ENCODE measurements at regions not wholly inside any gene's neighbourhood (a gene's known extent, or its start where the extent isn't known, plus 50 kb on each side); places are given as distances from the start of the nearest gene placed in this dataset.

DNA sequence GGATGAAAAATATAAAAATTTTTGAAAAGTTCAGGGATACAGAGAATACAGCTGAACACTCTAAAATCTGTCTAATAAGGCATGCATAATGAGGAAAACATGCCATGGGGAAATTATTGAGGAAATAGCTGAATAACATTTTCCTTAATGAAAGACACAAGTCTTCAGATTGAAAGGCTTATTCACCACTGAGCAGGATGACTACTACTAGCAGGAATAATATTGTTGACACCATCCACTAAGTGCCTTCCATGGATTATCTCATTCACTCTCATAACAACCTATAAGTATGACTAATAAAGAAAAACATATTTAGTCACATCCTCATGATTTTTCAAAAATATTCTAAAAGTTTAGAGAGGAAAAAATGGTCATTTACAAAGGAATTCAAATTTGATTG lies 96.7 kb upstream of the FER start:
- ChIA-PET POLR2A (interaction anchor here (0.6 kb wide), 1 partner anchor 11 kb away, joined by 3 read pairs; no protein-coding TSS in a partner anchor), CTCF (interaction anchor here (1.0 to 2.2 kb wide), 4 partner anchors 9 to 455 kb away, joined by 3 to 21 read pairs (median 4); no protein-coding TSS in a partner anchor)
- Histone ChIP-seq H3K4me1 (ENCODE audit: control insufficient read depth, extremely low read depth, insufficient read depth, low read length) (peaks cover 38% of the 10 kb centered on the region), H3K9me3 (replicated peaks; ENCODE audit: control insufficient read depth, insufficient read depth, low read length) (no peaks in the 10 kb centered on the region), H3K9me1 (replicated peaks; ENCODE audit: control insufficient read depth, extremely low read depth, insufficient read depth, low read length) (no peaks in the 10 kb centered on the region), H3K4me3 (replicated peaks in 1 of 3; ENCODE audit: insufficient read depth in 1 of 3, low read depth in 1 of 3, low read length in 3 of 3) (no peak overlapping the region), H4K20me1 (replicated peaks; ENCODE audit: control insufficient read depth, extremely low read depth, insufficient read depth, low read length) (no peaks in the 10 kb centered on the region), H3K36me3 (ENCODE audit: control insufficient read depth in 2 of 2, extremely low read depth in 1 of 2, insufficient read depth in 2 of 2, low read length in 2 of 2) (no peaks in the 10 kb centered on the region), H2AFZ (ENCODE audit: low read depth, low read length) (no peak overlapping the region), H3K27ac (ENCODE audit: insufficient read depth, low read depth, low read length) (peak overlapping the region; percentile 84), H3K4me2 (ENCODE audit: insufficient read depth, low read length) (peak overlapping the region; percentile 24), H3K27me3 (ENCODE audit: control insufficient read depth in 2 of 2, insufficient read depth in 2 of 2, low read length in 2 of 2) (no peaks in the 10 kb centered on the region), H3K9ac (replicated peaks; ENCODE audit: extremely low read depth, insufficient read depth, low read length) (peak overlapping the region; percentile 44), H3K79me2 (ENCODE audit: control insufficient read depth, insufficient read depth, low read length) (no peaks in the 10 kb centered on the region)
- FAIRE-seq (peak; percentile 33), DNase-seq (ENCODE audit: low read depth, low spot score) (peak; percentile 88)
- intact Hi-C loops (cut with micrococcal nuclease) (loop anchor here (1.0 to 5.0 kb wide), 6 partner anchors 10 to 759 kb away; no protein-coding TSS in a partner anchor), dilution Hi-C loops (cut with MboI; ENCODE audit: extremely low pct_ligation_motif_present, low sequenced_read_pairs) (no loop called here)
- no TSS peak for BruUV-seq (replicated peaks)
- TF ChIP-seq GATA2 (IDR thresholded peaks at IDR 0.05; ENCODE audit: insufficient read depth, insufficient read length, low read depth, low read length) (peak; percentile 27), POLR2A (IDR thresholded peaks at IDR 0.05; ENCODE audit: low read depth, low read length) (no peak), MYC (IDR thresholded peaks at IDR 0.05; ENCODE audit: low read depth, low read length) (no peak), FOS (IDR thresholded peaks at IDR 0.05; ENCODE audit: borderline replicate concordance, insufficient read depth, low read length) (peak; percentile 94), JUN (IDR thresholded peaks at IDR 0.05; ENCODE audit: borderline replicate concordance, insufficient read depth, insufficient read length, low read depth) (peak; percentile 91), POLR2AphosphoS5 (IDR thresholded peaks at IDR 0.05; ENCODE audit: insufficient read depth, low read depth, low read length) (no peak)
- TF ChIP-seq, protein P1, sequence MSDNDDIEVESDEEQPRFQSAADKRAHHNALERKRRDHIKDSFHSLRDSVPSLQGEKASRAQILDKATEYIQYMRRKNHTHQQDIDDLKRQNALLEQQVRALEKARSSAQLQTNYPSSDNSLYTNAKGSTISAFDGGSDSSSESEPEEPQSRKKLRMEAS (IDR thresholded peaks at IDR 0.05; ENCODE audit: insufficient read depth, insufficient read length): no peak

DNA sequence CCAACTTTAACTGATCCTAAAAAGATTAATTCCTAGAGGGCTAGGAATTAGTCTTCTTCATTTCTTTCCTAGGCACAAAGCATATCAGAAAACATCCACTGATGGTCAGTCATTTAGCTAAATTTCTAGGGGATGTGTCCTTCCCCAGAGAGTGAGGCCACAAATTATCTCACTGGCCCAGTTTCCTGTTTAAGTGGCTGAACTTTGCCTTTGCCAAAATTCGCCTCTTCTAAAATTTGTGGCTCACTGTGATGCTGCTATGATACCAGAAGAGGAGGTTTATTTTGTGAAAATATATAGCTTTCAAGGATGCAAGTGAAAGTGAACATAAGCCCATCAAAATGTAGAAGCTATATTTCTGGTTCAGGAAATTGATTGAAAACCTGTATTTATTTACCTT lies 98.1 kb upstream of the FER start:
- Histone ChIP-seq H3K9ac (replicated peaks; ENCODE audit: extremely low read depth, insufficient read depth, low read length) (no peak overlapping the region), H3K4me3 (replicated peaks in 1 of 3; ENCODE audit: insufficient read depth in 1 of 3, low read depth in 1 of 3, low read length in 3 of 3) (no peak overlapping the region), H3K79me2 (ENCODE audit: control insufficient read depth, insufficient read depth, low read length) (no peaks in the 10 kb centered on the region), H3K27me3 (ENCODE audit: control insufficient read depth in 2 of 2, insufficient read depth in 2 of 2, low read length in 2 of 2) (no peaks in the 10 kb centered on the region), H3K27ac (ENCODE audit: insufficient read depth, low read depth, low read length) (no peak overlapping the region), H2AFZ (ENCODE audit: low read depth, low read length) (no peak overlapping the region), H3K36me3 (ENCODE audit: control insufficient read depth in 2 of 2, extremely low read depth in 1 of 2, insufficient read depth in 2 of 2, low read length in 2 of 2) (no peaks in the 10 kb centered on the region), H3K9me3 (replicated peaks; ENCODE audit: control insufficient read depth, insufficient read depth, low read length) (no peaks in the 10 kb centered on the region), H3K4me2 (ENCODE audit: insufficient read depth, low read length) (no peak overlapping the region), H3K9me1 (replicated peaks; ENCODE audit: control insufficient read depth, extremely low read depth, insufficient read depth, low read length) (no peaks in the 10 kb centered on the region), H4K20me1 (replicated peaks; ENCODE audit: control insufficient read depth, extremely low read depth, insufficient read depth, low read length) (no peaks in the 10 kb centered on the region), H3K4me1 (ENCODE audit: control insufficient read depth, extremely low read depth, insufficient read depth, low read length) (peaks cover 38% of the 10 kb centered on the region)
- TF ChIP-seq, protein P2, sequence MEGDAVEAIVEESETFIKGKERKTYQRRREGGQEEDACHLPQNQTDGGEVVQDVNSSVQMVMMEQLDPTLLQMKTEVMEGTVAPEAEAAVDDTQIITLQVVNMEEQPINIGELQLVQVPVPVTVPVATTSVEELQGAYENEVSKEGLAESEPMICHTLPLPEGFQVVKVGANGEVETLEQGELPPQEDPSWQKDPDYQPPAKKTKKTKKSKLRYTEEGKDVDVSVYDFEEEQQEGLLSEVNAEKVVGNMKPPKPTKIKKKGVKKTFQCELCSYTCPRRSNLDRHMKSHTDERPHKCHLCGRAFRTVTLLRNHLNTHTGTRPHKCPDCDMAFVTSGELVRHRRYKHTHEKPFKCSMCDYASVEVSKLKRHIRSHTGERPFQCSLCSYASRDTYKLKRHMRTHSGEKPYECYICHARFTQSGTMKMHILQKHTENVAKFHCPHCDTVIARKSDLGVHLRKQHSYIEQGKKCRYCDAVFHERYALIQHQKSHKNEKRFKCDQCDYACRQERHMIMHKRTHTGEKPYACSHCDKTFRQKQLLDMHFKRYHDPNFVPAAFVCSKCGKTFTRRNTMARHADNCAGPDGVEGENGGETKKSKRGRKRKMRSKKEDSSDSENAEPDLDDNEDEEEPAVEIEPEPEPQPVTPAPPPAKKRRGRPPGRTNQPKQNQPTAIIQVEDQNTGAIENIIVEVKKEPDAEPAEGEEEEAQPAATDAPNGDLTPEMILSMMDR (IDR thresholded peaks at IDR 0.05; ENCODE audit: extremely low read depth in 1 of 2, insufficient read depth in 1 of 2, low read depth in 1 of 2, low read length in 2 of 2): no peak
- no peak for TF ChIP-seq POLR2AphosphoS5 (IDR thresholded peaks at IDR 0.05; ENCODE audit: insufficient read depth, low read depth, low read length)
- no peak for TF ChIP-seq GATA2 (IDR thresholded peaks at IDR 0.05; ENCODE audit: insufficient read depth, insufficient read length, low read depth, low read length)
- no peak for TF ChIP-seq POLR2A (IDR thresholded peaks at IDR 0.05; ENCODE audit: low read depth, low read length)
- no peak for TF ChIP-seq MYC (IDR thresholded peaks at IDR 0.05; ENCODE audit: low read depth, low read length)
- no peak for TF ChIP-seq EZH2 (IDR thresholded peaks at IDR 0.05; ENCODE audit: borderline replicate concordance, low read depth, low read length, severe bottlenecking)
- TF ChIP-seq JUN (IDR thresholded peaks at IDR 0.05; ENCODE audit: borderline replicate concordance, insufficient read depth, insufficient read length, low read depth): no peak
- DNase-seq (ENCODE audit: low read depth, low spot score) (no peak), FAIRE-seq (no peak)
- CTCF ChIA-PET: interaction anchor here (2.2 kb wide), 1 partner anchor 12 kb away, joined by 5 read pairs; no protein-coding TSS in a partner anchor
- intact Hi-C loops (cut with micrococcal nuclease): loop anchor here (2.0 to 10.0 kb wide), 4 partner anchors 79 to 545 kb away; no protein-coding TSS in a partner anchor
- BruUV-seq (replicated peaks): no TSS peak
- dilution Hi-C loops (cut with MboI; ENCODE audit: extremely low pct_ligation_motif_present, low sequenced_read_pairs): no loop called here
- POLR2A ChIA-PET: no interaction called here

Measured in endothelial cell of umbilical vein (primary cell).